H1 (cell line): ENCODE measurements at regions not wholly inside any gene's neighbourhood (a gene's known extent, or its start where the extent isn't known, plus 50 kb on each side); places are given as distances from the start of the nearest gene placed in this dataset.
A peak's percentile ranks its signal among the peaks of the same experiment; 100 is the strongest.

Experiments
- CTCF ChIA-PET: fragments of 300-600 bp; sonication (Branson Sonifier 250); formaldehyde crosslinking; loops from one replicate; lab custom pipeline; 2021; ENCODE audit not compliant: partially characterized antibody; lab: Charles Lee
- POLR2A ChIA-PET: fragments of 300-600 bp; sonication (Branson Sonifier 250); formaldehyde crosslinking; loops from one replicate; lab custom pipeline; 2021; ENCODE audit warnings: inconsistent platforms; ENCODE audit not compliant: partially characterized antibody; lab: Charles Lee
- DNase-seq, 2 experiments: peaks; one replicate each; pipeline versions ENCODE4 v3.0.0 to v3.0.0-alpha.2; 2010 to 2022; ENCODE audit warnings: low spot score in 2 of 2, low read depth in 1 of 2, mixed read lengths in 1 of 2
- FAIRE-seq: peaks from 2 replicates; lab custom pipeline; 2011; peaks lifted over from hg19 to GRCh38; lab: Jason Lieb, UNC
- H2AFZ ChIP-seq: 2 replicates; pipeline ENCODE4 v1.8.1; 2012; ENCODE audit warnings: low read length, inconsistent platforms
- H2AK5ac ChIP-seq: 2 replicates; pipeline ENCODE4 v1.6.1; 2013; ENCODE audit warnings: low read depth, low read length
- H2BK120ac ChIP-seq: replicated peaks from 2 replicates; pipeline ENCODE3; 2013; ENCODE audit warnings: low read depth, low read length, inconsistent platforms
- H2BK12ac ChIP-seq: 2 replicates; pipeline ENCODE4 v1.6.1; 2013; ENCODE audit warnings: low read depth, low read length
- H2BK15ac ChIP-seq: 2 replicates; pipeline ENCODE4 v1.6.1; 2013; ENCODE audit warnings: low read length
- H2BK20ac ChIP-seq: 2 replicates; pipeline ENCODE4 v1.6.1; 2013; ENCODE audit warnings: low read length
- H2BK5ac ChIP-seq: 2 replicates; pipeline ENCODE4 v1.6.1; 2013; ENCODE audit warnings: low read depth, low read length
- H3K14ac ChIP-seq: 2 replicates; pipeline ENCODE4 v1.6.1; 2013; ENCODE audit warnings: inconsistent platforms; ENCODE audit not compliant: insufficient read length
- H3K18ac ChIP-seq: 2 replicates; pipeline ENCODE4 v1.6.1; 2013; ENCODE audit warnings: low read length; ENCODE audit errors: extremely low read depth
- H3K23ac ChIP-seq: 2 replicates; pipeline ENCODE4 v1.6.1; 2013; ENCODE audit warnings: inconsistent platforms; ENCODE audit not compliant: insufficient read length
- H3K23me2 ChIP-seq: 2 replicates; pipeline ENCODE4 v1.6.1; 2013; ENCODE audit warnings: low read depth, low read length
- H3K27ac ChIP-seq: 2 replicates; pipeline ENCODE4 v1.6.1; 2011; ENCODE audit warnings: low read depth, low read length, inconsistent platforms
- H3K27me3 ChIP-seq, 4 experiments: replicated peaks in 1 of 4; 1 replicate in 1 of 4; 2 replicates in 3 of 4; pipeline versions ENCODE4 v1.6.1 to v1.8.1; 2011 to 2013; ENCODE audit warnings: low read length in 3 of 4, mild to moderate bottlenecking in 3 of 4, inconsistent platforms in 2 of 4, mixed read lengths in 2 of 4, moderate library complexity in 1 of 4; ENCODE audit not compliant: control insufficient read depth in 3 of 4, insufficient read depth in 3 of 4; ENCODE audit errors: extremely low read depth in 1 of 4
- H3K36me3 ChIP-seq, 4 experiments: 2 replicates each; pipeline versions ENCODE4 v1.6.1 to v1.8.1; 2011 to 2013; ENCODE audit warnings: mild to moderate bottlenecking in 4 of 4, low read length in 3 of 4, moderate library complexity in 2 of 4, control low read depth in 1 of 4, inconsistent platforms in 1 of 4; ENCODE audit not compliant: insufficient read depth in 4 of 4, control insufficient read depth in 2 of 4
- H3K4ac ChIP-seq: replicated peaks from 2 replicates; pipeline ENCODE3; 2013; ENCODE audit warnings: low read length, low read depth, mixed read lengths, inconsistent platforms; ENCODE audit not compliant: insufficient read length
- H3K4me1 ChIP-seq, 4 experiments: replicated peaks in 1 of 4; 1 replicate in 1 of 4; 2 replicates in 3 of 4; pipeline versions ENCODE4 v1.6.1 to v1.8.1; 2011 to 2013; ENCODE audit warnings: low read length in 3 of 4, inconsistent platforms in 2 of 4, mixed read lengths in 1 of 4; ENCODE audit not compliant: insufficient read depth in 4 of 4, control insufficient read depth in 3 of 4
- H3K4me2 ChIP-seq, 2 experiments: 2 replicates each; pipeline versions ENCODE4 v1.6.1 to v1.8.1; 2011 to 2013; ENCODE audit warnings: low read depth in 2 of 2, low read length in 2 of 2, control low read depth in 1 of 2, inconsistent platforms in 1 of 2, mild to moderate bottlenecking in 1 of 2; ENCODE audit not compliant: insufficient read depth in 1 of 2
- H3K4me3 ChIP-seq, 4 experiments: fragments of 200-600, 300-600 bp in 1 of 4; sonication (generic), shearing (Covaris generic), sonication (Bioruptor Twin) in 1 of 4; 2 replicates each; pipeline versions ENCODE4 v1.5.1 to v1.8.1; 2011 to 2016; ENCODE audit warnings: low read length in 4 of 4, low read depth in 3 of 4, control low read depth in 2 of 4, inconsistent platforms in 2 of 4, mild to moderate bottlenecking in 2 of 4, mixed read lengths in 1 of 4, moderate library complexity in 1 of 4; ENCODE audit not compliant: insufficient read depth in 2 of 4; ENCODE audit errors: extremely low read depth in 1 of 4
- H3K56ac ChIP-seq: replicated peaks from 2 replicates; pipeline ENCODE3; 2013; ENCODE audit warnings: low read depth, mild to moderate bottlenecking, mixed read lengths, low read length, inconsistent platforms; ENCODE audit not compliant: insufficient read length
- H3K79me1 ChIP-seq: 2 replicates; pipeline ENCODE4 v1.6.1; 2013; ENCODE audit warnings: low read depth, low read length, control low read depth
- H3K79me2 ChIP-seq, 2 experiments: 2 replicates each; pipeline versions ENCODE4 v1.6.1 to v1.8.1; 2012 to 2013; ENCODE audit warnings: low read length in 2 of 2, mild to moderate bottlenecking in 2 of 2, inconsistent platforms in 1 of 2; ENCODE audit not compliant: insufficient read depth in 2 of 2, control insufficient read depth in 1 of 2
- H3K9ac ChIP-seq, 4 experiments: replicated peaks in 1 of 4; 1 replicate in 1 of 4; 2 replicates in 3 of 4; pipeline versions ENCODE4 v1.6.1 to v1.8.1; 2011 to 2013; ENCODE audit warnings: low read depth in 3 of 4, low read length in 3 of 4, control low read depth in 2 of 4, mild to moderate bottlenecking in 2 of 4, moderate library complexity in 2 of 4, inconsistent platforms in 1 of 4; ENCODE audit errors: extremely low read depth in 1 of 4
- H3K9me3 ChIP-seq, 2 experiments: 2 replicates each; pipeline versions ENCODE4 v1.6.1 to v1.8.1; 2012 to 2013; ENCODE audit warnings: mild to moderate bottlenecking in 2 of 2, moderate library complexity in 2 of 2, control low read depth in 1 of 2, inconsistent platforms in 1 of 2, low read depth in 1 of 2, low read length in 1 of 2, mixed read lengths in 1 of 2; ENCODE audit not compliant: insufficient read depth in 2 of 2
- H4K20me1 ChIP-seq, 2 experiments: replicated peaks in 1 of 2; 2 replicates each; pipeline versions ENCODE3 to v1.8.1; 2011 to 2013; ENCODE audit warnings: inconsistent platforms in 2 of 2, low read length in 2 of 2, mild to moderate bottlenecking in 1 of 2; ENCODE audit not compliant: insufficient read depth in 2 of 2, control insufficient read depth in 1 of 2
- H4K5ac ChIP-seq: 2 replicates; pipeline ENCODE4 v1.6.1; 2013; ENCODE audit warnings: low read length, low read depth, mixed read lengths, inconsistent platforms; ENCODE audit not compliant: insufficient read length
- H4K8ac ChIP-seq: 2 replicates; pipeline ENCODE4 v1.8.0; 2013; ENCODE audit warnings: mild to moderate bottlenecking, moderate library complexity, low read length, inconsistent platforms; ENCODE audit not compliant: insufficient read depth; ENCODE audit errors: extremely low read depth
- H4K91ac ChIP-seq: replicated peaks from 2 replicates; pipeline ENCODE3; 2013; ENCODE audit warnings: low read length, mixed read lengths, inconsistent platforms; ENCODE audit not compliant: insufficient read length
- CBX8 ChIP-seq: fragments of 300-800, 300-1000 bp; sonication (generic); IDR thresholded peaks from 2 replicates; pipeline ENCODE4 v1.7.1; 2016; ENCODE audit warnings: low read depth, low read length, borderline replicate concordance
- CREB1 ChIP-seq: IDR thresholded peaks from 2 replicates; pipeline ENCODE4 v1.6.1; 2012; ENCODE audit warnings: inconsistent platforms
- EGR1 ChIP-seq: IDR thresholded peaks from 2 replicates; pipeline ENCODE4 v1.6.1; 2011; ENCODE audit warnings: low read depth, low read length, borderline replicate concordance
- GTF2F1 ChIP-seq: IDR thresholded peaks from 2 replicates; pipeline ENCODE4 v1.6.1; 2012; ENCODE audit warnings: low read depth, low read length, improper control_type of control experiment, borderline replicate concordance
- KDM5A ChIP-seq: fragments of 200-600 bp; IDR thresholded peaks from 2 replicates; pipeline ENCODE4 v1.7.1; 2012; ENCODE audit warnings: mild to moderate bottlenecking, low read length, inconsistent platforms, mixed read lengths
- MAX ChIP-seq: IDR thresholded peaks from 2 replicates; pipeline ENCODE4 v1.6.1; 2012; ENCODE audit warnings: inconsistent platforms
- RFX5 ChIP-seq: IDR thresholded peaks from 2 replicates; pipeline ENCODE4 v1.6.1; 2011; ENCODE audit warnings: low read depth, low read length, improper control_type of control experiment, borderline replicate concordance
- WGBS, 2 experiments: shearing (Covaris generic) in 1 of 2; methylation state at CpG; one replicate each; pipeline versions ENCODE4 v1.1.6 to v1.1.7; 2013 to 2015; ENCODE audit warnings: low lambda C conversion rate in 2 of 2, mixed read lengths in 2 of 2, inconsistent platforms in 1 of 2, low coverage in 1 of 2, missing lambda C conversion rate in 1 of 2; ENCODE audit not compliant: insufficient replicate concordance in 2 of 2, insufficient coverage in 1 of 2, insufficient read length in 1 of 2; ENCODE audit errors: extremely low coverage in 1 of 2, missing lambda C conversion rate in 1 of 2; 5-methylcytosine and 5-hydroxymethylcytosine counted together

DNA sequence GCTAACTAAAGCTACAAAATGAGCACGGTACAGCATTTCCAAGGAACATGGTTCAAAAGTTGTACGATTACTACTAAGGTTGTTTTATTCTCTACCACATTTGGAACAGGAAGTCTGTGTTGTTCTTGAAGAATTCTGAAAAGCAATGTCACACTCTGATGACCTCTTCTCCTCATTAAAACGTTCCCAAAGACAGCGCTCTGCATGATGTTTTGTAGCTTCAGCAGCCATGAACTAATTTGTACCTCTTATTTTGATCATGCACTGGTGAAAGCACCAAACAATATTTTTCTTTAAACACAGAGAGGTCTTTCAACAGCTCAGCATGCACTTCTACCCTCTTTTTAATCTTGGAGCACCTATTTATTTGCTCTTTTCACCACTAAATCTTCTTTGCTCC is 75.0 kb upstream of the TES start:
- H2BK20ac ChIP-seq = no peak overlapping the region
- no peak overlapping the region for H3K4me3 ChIP-seq
- H4K20me1 ChIP-seq = no peaks in the 10 kb centered on the region
- H2BK12ac ChIP-seq = no peak overlapping the region
- H3K36me3 ChIP-seq = no peaks in the 10 kb centered on the region
- DNase-seq (no peak), FAIRE-seq (no peak)
- H3K23ac ChIP-seq = no peak overlapping the region
- H3K14ac ChIP-seq = no peak overlapping the region
- no peaks in the 10 kb centered on the region for H3K27me3 ChIP-seq
- H2BK5ac ChIP-seq = no peak overlapping the region
- ChIA-PET CTCF (interaction anchor here (0.9 to 2.8 kb wide), 9 partner anchors 12 to 284 kb away, joined by 3 to 13 read pairs (median 4); no protein-coding TSS in a partner anchor), POLR2A (no interaction called here)
- H3K56ac ChIP-seq = no peak overlapping the region
- H3K23me2 ChIP-seq = no peaks in the 10 kb centered on the region
- H3K9me3 ChIP-seq = no peaks in the 10 kb centered on the region
- H3K4ac ChIP-seq = no peak overlapping the region
- no peak overlapping the region for H3K4me2 ChIP-seq
- H2AFZ ChIP-seq = peak overlapping the region; percentile 82; the same call in 1 of the 2 replicates
- H4K5ac ChIP-seq = no peak overlapping the region
- TF ChIP-seq CREB1 = no peak
- TF ChIP-seq KDM5A = no peak
- TF ChIP-seq GTF2F1 = no peak
- no peak for TF ChIP-seq RFX5
- no peak for TF ChIP-seq MAX
- TF ChIP-seq CBX8 = no peak
- no peak for TF ChIP-seq EGR1
- no peak overlapping the region for H2AK5ac ChIP-seq
- no peak overlapping the region for H3K9ac ChIP-seq
- WGBS, 2 experiments = 86% methylated on average over 4 of the region's 4 CpGs; no CpG with 5 or more reads in 1 of the 2 experiments
- H4K8ac ChIP-seq = no peak overlapping the region
- H2BK15ac ChIP-seq = no peak overlapping the region
- H3K79me2 ChIP-seq = no peaks in the 10 kb centered on the region
- H3K27ac ChIP-seq = no peak overlapping the region
- H4K91ac ChIP-seq = no peak overlapping the region
- no peak overlapping the region for H3K18ac ChIP-seq
- no peaks in the 10 kb centered on the region for H3K79me1 ChIP-seq
- no peak overlapping the region for H2BK120ac ChIP-seq
- H3K4me1 ChIP-seq = no peaks in the 10 kb centered on the region
